ENCODE measurements at regions not wholly inside any gene's neighbourhood (a gene's known extent, or its start where the extent isn't known, plus 50 kb on each side); places are given as distances from the start of the nearest gene placed in this dataset.

- intact Hi-C loops (cut with DNase I) = no loop called here
- TF ChIP-seq CTCF (IDR thresholded peaks at IDR 0.05; ENCODE audit: borderline replicate concordance, extremely low read depth, insufficient read depth) = no peak
- no peaks in the 10 kb centered on the region for H3K4me1 ChIP-seq (ENCODE audit: control insufficient read depth in 2 of 3, insufficient read depth in 2 of 3, low read depth in 1 of 3, low read length in 3 of 3)
- H3K27ac ChIP-seq (ENCODE audit: low read depth in 2 of 2, low read length in 2 of 2) = no peak overlapping the region
- H3K27me3 ChIP-seq (ENCODE audit: control insufficient read depth, insufficient read depth, low read length) = no peaks in the 10 kb centered on the region
- FAIRE-seq (peak; percentile 94), DNase-seq (no peak)
- H3K36me3 ChIP-seq (ENCODE audit: control insufficient read depth in 2 of 3, insufficient read depth in 3 of 3, low read length in 3 of 3) = no peaks in the 10 kb centered on the region
- H3K4me3 ChIP-seq (ENCODE audit: low read length in 3 of 3) = no peak overlapping the region
- H3K9me3 ChIP-seq (ENCODE audit: control insufficient read depth in 2 of 3, insufficient read depth in 1 of 3, low read length in 3 of 3) = no peaks in the 10 kb centered on the region
- no peak overlapping the region for H3K9ac ChIP-seq (ENCODE audit: low read length in 3 of 3)
Observed at GRCh38 chr3:30185872-30186271, 420.5 kb upstream of the TGFBR2 start.

- no peak for TF ChIP-seq CTCF (IDR thresholded peaks at IDR 0.05; ENCODE audit: borderline replicate concordance, extremely low read depth, insufficient read depth)
- FAIRE-seq (no peak), DNase-seq (no peak)
- intact Hi-C loops (cut with DNase I) = no loop called here
- H3K9me3 ChIP-seq (ENCODE audit: control insufficient read depth in 2 of 3, insufficient read depth in 1 of 3, low read length in 3 of 3) = no peaks in the 10 kb centered on the region
- no peak overlapping the region for H3K4me3 ChIP-seq (ENCODE audit: low read length in 3 of 3)
- no peak overlapping the region for H3K9ac ChIP-seq (ENCODE audit: low read length in 3 of 3)
- no peaks in the 10 kb centered on the region for H3K27me3 ChIP-seq (ENCODE audit: control insufficient read depth, insufficient read depth, low read length)
- H3K4me1 ChIP-seq (ENCODE audit: control insufficient read depth in 2 of 3, insufficient read depth in 2 of 3, low read depth in 1 of 3, low read length in 3 of 3) = no peaks in the 10 kb centered on the region
- H3K36me3 ChIP-seq (ENCODE audit: control insufficient read depth in 2 of 3, insufficient read depth in 3 of 3, low read length in 3 of 3) = no peaks in the 10 kb centered on the region
- H3K27ac ChIP-seq (ENCODE audit: low read depth in 2 of 2, low read length in 2 of 2) = no peak overlapping the region
Observed at GRCh38 chr3:30186741-30187219, 419.6 kb upstream of the TGFBR2 start.

GRCh38 chr3:30187366-30187765, 419.0 kb upstream of the TGFBR2 start:
- DNase-seq (no peak), FAIRE-seq (no peak)
- H3K4me1 ChIP-seq (ENCODE audit: control insufficient read depth in 2 of 3, insufficient read depth in 2 of 3, low read depth in 1 of 3, low read length in 3 of 3) = no peaks in the 10 kb centered on the region
- no peak overlapping the region for H3K9ac ChIP-seq (ENCODE audit: low read length in 3 of 3)
- H3K27ac ChIP-seq (ENCODE audit: low read depth in 2 of 2, low read length in 2 of 2) = no peak overlapping the region
- no peaks in the 10 kb centered on the region for H3K36me3 ChIP-seq (ENCODE audit: control insufficient read depth in 2 of 3, insufficient read depth in 3 of 3, low read length in 3 of 3)
- no peaks in the 10 kb centered on the region for H3K9me3 ChIP-seq (ENCODE audit: control insufficient read depth in 2 of 3, insufficient read depth in 1 of 3, low read length in 3 of 3)
- intact Hi-C loops (cut with DNase I) = no loop called here
- no peak overlapping the region for H3K4me3 ChIP-seq (ENCODE audit: low read length in 3 of 3)
- TF ChIP-seq CTCF (IDR thresholded peaks at IDR 0.05; ENCODE audit: borderline replicate concordance, extremely low read depth, insufficient read depth) = no peak
- no peaks in the 10 kb centered on the region for H3K27me3 ChIP-seq (ENCODE audit: control insufficient read depth, insufficient read depth, low read length)

- Histone ChIP-seq H3K9me3 (ENCODE audit: control insufficient read depth in 2 of 3, insufficient read depth in 1 of 3, low read length in 3 of 3) (no peaks in the 10 kb centered on the region), H3K36me3 (ENCODE audit: control insufficient read depth in 2 of 3, insufficient read depth in 3 of 3, low read length in 3 of 3) (no peaks in the 10 kb centered on the region), H3K9ac (ENCODE audit: low read length in 3 of 3) (no peak overlapping the region), H3K27ac (ENCODE audit: low read depth in 2 of 2, low read length in 2 of 2) (no peak overlapping the region), H3K4me3 (ENCODE audit: low read length in 3 of 3) (no peak overlapping the region), H3K4me1 (ENCODE audit: control insufficient read depth in 2 of 3, insufficient read depth in 2 of 3, low read depth in 1 of 3, low read length in 3 of 3) (no peaks in the 10 kb centered on the region), H3K27me3 (ENCODE audit: control insufficient read depth, insufficient read depth, low read length) (no peaks in the 10 kb centered on the region)
- intact Hi-C loops (cut with DNase I) = no loop called here
- no peak for TF ChIP-seq CTCF (IDR thresholded peaks at IDR 0.05; ENCODE audit: borderline replicate concordance, extremely low read depth, insufficient read depth)
- FAIRE-seq (no peak), DNase-seq (no peak)
Observed at GRCh38 chr3:30188713-30189112, 417.7 kb upstream of the TGFBR2 start.
